ENCODE measurements at regions not wholly inside any gene's neighbourhood (a gene's known extent, or its start where the extent isn't known, plus 50 kb on each side); places are given as distances from the start of the nearest gene placed in this dataset.

- TF ChIP-seq BHLHE40 (IDR thresholded peaks at IDR 0.05; ENCODE audit: borderline replicate concordance) (no peak), CTBP1 (IDR thresholded peaks at IDR 0.05; ENCODE audit: borderline replicate concordance) (no peak), NFRKB (IDR thresholded peaks at IDR 0.05) (no peak), PKNOX1 (IDR thresholded peaks at IDR 0.05) (no peak), ARNT (IDR thresholded peaks at IDR 0.05) (no peak), TARDBP (IDR thresholded peaks at IDR 0.05) (no peak), ELF4 (IDR thresholded peaks at IDR 0.05) (no peak), L3MBTL2 (conservative IDR thresholded peaks at IDR 0.05) (no peak)
Measured at GRCh38 chr6:167235005-167235404, 56.1 kb upstream of the UNC93A start.
